H9 (cell line): ENCODE measurements at regions not wholly inside any gene's neighbourhood (a gene's known extent, or its start where the extent isn't known, plus 50 kb on each side); places are given as distances from the start of the nearest gene placed in this dataset.

ENCODE experiments used
- DNase-seq: peaks from one replicate; pipeline ENCODE4 v3.0.0-alpha.2; 2017
- H2AFZ ChIP-seq: one replicate; pipeline ENCODE4 v1.6.1; 2013; ENCODE audit warnings: mild to moderate bottlenecking, low read length, control low read depth, moderate library complexity
- H2AK5ac ChIP-seq: 2 replicates; pipeline ENCODE4 v1.6.1; 2013; ENCODE audit warnings: low read length, control low read depth, mixed read lengths; ENCODE audit not compliant: insufficient read length
- H2BK120ac ChIP-seq: one replicate; pipeline ENCODE4 v1.6.1; 2013; ENCODE audit warnings: low read depth, mild to moderate bottlenecking, low read length, control low read depth, inconsistent platforms; ENCODE audit not compliant: poor library complexity, severe bottlenecking
- H2BK12ac ChIP-seq: 2 replicates; pipeline ENCODE4 v1.6.1; 2013; ENCODE audit warnings: low read length, control low read depth, mixed read lengths, low read depth; ENCODE audit not compliant: insufficient read length
- H2BK15ac ChIP-seq: 2 replicates; pipeline ENCODE4 v1.6.1; 2013; ENCODE audit warnings: low read depth, low read length, control low read depth
- H2BK20ac ChIP-seq: one replicate; pipeline ENCODE4 v1.6.1; 2013; ENCODE audit warnings: low read depth, mild to moderate bottlenecking, low read length, control low read depth, inconsistent platforms; ENCODE audit not compliant: poor library complexity, severe bottlenecking
- H2BK5ac ChIP-seq: 2 replicates; pipeline ENCODE4 v1.6.1; 2013; ENCODE audit warnings: low read length, control low read depth, mixed read lengths; ENCODE audit not compliant: insufficient read length
- H3K14ac ChIP-seq: 2 replicates; pipeline ENCODE4 v1.6.1; 2013; ENCODE audit warnings: low read length, control low read depth; ENCODE audit not compliant: insufficient read depth
- H3K18ac ChIP-seq: 2 replicates; pipeline ENCODE4 v1.6.1; 2013; ENCODE audit warnings: low read depth, mild to moderate bottlenecking, mixed read lengths, low read length, control low read depth; ENCODE audit not compliant: insufficient read length
- H3K23ac ChIP-seq: 2 replicates; pipeline ENCODE4 v1.6.1; 2013; ENCODE audit warnings: low read length, control low read depth, mixed read lengths, low read depth; ENCODE audit not compliant: insufficient read length
- H3K23me2 ChIP-seq: 2 replicates; pipeline ENCODE4 v1.6.1; 2013; ENCODE audit warnings: low read depth, mild to moderate bottlenecking, mixed read lengths, low read length, control low read depth; ENCODE audit not compliant: insufficient read length, poor library complexity, severe bottlenecking
- H3K27ac ChIP-seq: 2 replicates; pipeline ENCODE4 v1.5.1; 2013; ENCODE audit warnings: low read length, control low read depth, mixed read lengths, low read depth; ENCODE audit not compliant: insufficient read length
- H3K27me3 ChIP-seq: 2 replicates; pipeline ENCODE4 v1.6.1; 2013; ENCODE audit warnings: low read length, control low read depth, inconsistent platforms; ENCODE audit not compliant: insufficient read depth
- H3K4ac ChIP-seq: 2 replicates; pipeline ENCODE4 v1.6.1; 2013; ENCODE audit warnings: low read depth, mild to moderate bottlenecking, control low read depth, inconsistent platforms, low read length, moderate library complexity
- H3K4me1 ChIP-seq: 2 replicates; pipeline ENCODE4 v1.6.1; 2013; ENCODE audit warnings: low read length, control low read depth, inconsistent platforms; ENCODE audit not compliant: insufficient read depth
- H3K4me2 ChIP-seq: 2 replicates; pipeline ENCODE4 v1.6.1; 2013; ENCODE audit warnings: low read length, control low read depth, mixed read lengths; ENCODE audit not compliant: insufficient read length, insufficient read depth
- H3K56ac ChIP-seq: 2 replicates; pipeline ENCODE4 v1.6.1; 2013; ENCODE audit warnings: low read depth, mild to moderate bottlenecking, mixed read lengths, low read length, control low read depth; ENCODE audit not compliant: insufficient read length
- H3K79me1 ChIP-seq: 2 replicates; pipeline ENCODE4 v1.6.1; 2013; ENCODE audit warnings: low read depth, mild to moderate bottlenecking, moderate library complexity, low read length, control low read depth, inconsistent platforms; ENCODE audit not compliant: insufficient read depth, poor library complexity, severe bottlenecking
- H3K79me2 ChIP-seq: 2 replicates; pipeline ENCODE4 v1.6.1; 2013; ENCODE audit warnings: low read length, control low read depth, inconsistent platforms; ENCODE audit not compliant: insufficient read depth
- H3K9ac ChIP-seq: 2 replicates; pipeline ENCODE4 v1.6.1; 2013; ENCODE audit warnings: low read length, control low read depth, mixed read lengths; ENCODE audit not compliant: insufficient read length; ENCODE audit errors: extremely low read depth
- H3K9me3 ChIP-seq: one replicate; pipeline ENCODE4 v1.6.1; 2013; ENCODE audit warnings: low read depth, low read length, inconsistent platforms; ENCODE audit not compliant: control insufficient read depth
- H3T11ph ChIP-seq: one replicate; pipeline ENCODE4 v1.6.1; 2013; ENCODE audit warnings: mild to moderate bottlenecking, low read length, control low read depth, inconsistent platforms
- H4K20me1 ChIP-seq: one replicate; pipeline ENCODE4 v1.6.1; 2013; ENCODE audit not compliant: control insufficient read depth, insufficient read length, insufficient read depth
- H4K5ac ChIP-seq: 2 replicates; pipeline ENCODE4 v1.6.1; 2013; ENCODE audit warnings: low read depth, mild to moderate bottlenecking, mixed read lengths, low read length, control low read depth; ENCODE audit not compliant: insufficient read length
- H4K8ac ChIP-seq: replicated peaks from 2 replicates; pipeline ENCODE4 v1.6.1; 2013; ENCODE audit warnings: low read length, control low read depth, mixed read lengths, low read depth; ENCODE audit not compliant: insufficient read length
- H4K91ac ChIP-seq: 2 replicates; pipeline ENCODE4 v1.6.1; 2013; ENCODE audit warnings: low read depth, mild to moderate bottlenecking, moderate library complexity, mixed read lengths, low read length, control low read depth; ENCODE audit not compliant: insufficient read length
- H3K27ac Mint-ChIP-seq, 3 experiments: 2 replicates in 2 of 3; 3 replicates in 1 of 3; pipeline ENCODE4 v1.8.0; 2020 to 2021; ENCODE audit warnings: mixed read lengths in 3 of 3, mild to moderate bottlenecking in 1 of 3, moderate library complexity in 1 of 3
- H3K27me3 Mint-ChIP-seq: 2 replicates; pipeline ENCODE4 v1.8.0; 2021; ENCODE audit warnings: low read depth, mild to moderate bottlenecking, moderate library complexity, mixed read lengths
- H3K36me3 Mint-ChIP-seq, 3 experiments: 2 replicates in 2 of 3; 3 replicates in 1 of 3; pipeline ENCODE4 v1.8.0; 2020 to 2021; ENCODE audit warnings: low read depth in 3 of 3, mixed read lengths in 3 of 3; ENCODE audit not compliant: insufficient read depth in 1 of 3
- H3K4me1 Mint-ChIP-seq, 2 experiments: 2 replicates each; pipeline ENCODE4 v1.8.0; 2020; ENCODE audit warnings: mixed read lengths in 2 of 2
- H3K4me3 Mint-ChIP-seq, 2 experiments: 2 replicates in 1 of 2; 3 replicates in 1 of 2; pipeline ENCODE4 v1.8.0; 2020 to 2021; ENCODE audit warnings: mild to moderate bottlenecking in 2 of 2, mixed read lengths in 2 of 2, moderate library complexity in 1 of 2
- H3K9me3 Mint-ChIP-seq, 2 experiments: 2 replicates in 1 of 2; 3 replicates in 1 of 2; pipeline ENCODE4 v1.8.0; 2020; ENCODE audit warnings: mild to moderate bottlenecking in 2 of 2, mixed read lengths in 2 of 2, moderate library complexity in 1 of 2
- WGBS: extraction: QIAGEN DNeasy Blood & Tissue Kit; methylation state at CpG from one replicate; pipeline ENCODE4 v1.1.7; 2013; ENCODE audit warnings: missing lambda C conversion rate, low lambda C conversion rate, mixed read lengths; ENCODE audit not compliant: insufficient read length; ENCODE audit errors: extremely low coverage; 5-methylcytosine and 5-hydroxymethylcytosine counted together
- TF ChIP-seq, protein P1 (sequence below): fragments of 200-600 bp; sonication (generic); conservative IDR thresholded peaks from 3 replicates; pipeline ENCODE4 v1.8.0; 2021; ENCODE audit warnings: antibody characterized with exemption, mild to moderate bottlenecking

DNA sequence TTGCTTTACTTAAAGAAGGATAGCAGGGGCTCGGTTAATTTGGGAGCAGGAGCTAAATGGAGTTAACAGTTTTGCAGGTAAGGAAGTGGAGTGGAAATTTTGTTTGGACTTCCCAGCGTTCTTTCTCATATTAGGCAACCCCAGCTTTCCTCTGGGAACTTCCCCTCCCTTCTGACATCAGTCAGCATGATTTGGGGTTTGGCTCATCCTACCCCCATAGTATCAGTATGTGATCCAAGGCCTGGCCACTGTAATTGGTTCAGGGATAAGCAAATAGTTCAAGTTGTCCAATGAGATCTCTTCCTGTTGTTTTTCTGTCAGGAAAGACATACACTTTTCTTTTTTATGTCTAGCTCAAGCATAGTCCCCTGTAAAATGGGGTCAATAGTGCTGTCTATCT is 125.6 kb upstream of the CDK6 start:
- no CpG with 5 or more reads among the region's 2 CpGs for WGBS
- peaks cover 8% of the 10 kb centered on the region for H3K27me3 Mint-ChIP-seq
- H3K56ac ChIP-seq, result no peak overlapping the region

More for the DNA sequence above, 125.6 kb upstream of the CDK6 start:
- Histone ChIP-seq H3K79me2 (no peaks in the 10 kb centered on the region), H2BK120ac (no peak overlapping the region), H3K4me2 (no peak overlapping the region), H3T11ph (no peak overlapping the region), H2BK5ac (no peak overlapping the region), H2AK5ac (no peak overlapping the region), H3K4ac (no peak overlapping the region), H4K5ac (no peak overlapping the region), H2BK15ac (no peak overlapping the region), H4K20me1 (no peaks in the 10 kb centered on the region), H2BK12ac (no peak overlapping the region), H3K27ac (no peak overlapping the region), H3K27me3 (no peaks in the 10 kb centered on the region), H4K91ac (no peak overlapping the region), H3K23me2 (no peaks in the 10 kb centered on the region), H3K79me1 (no peaks in the 10 kb centered on the region), H3K23ac (no peak overlapping the region), H3K9ac (no peak overlapping the region), H3K4me1 (no peaks in the 10 kb centered on the region), H3K18ac (no peak overlapping the region), H2BK20ac (no peak overlapping the region), H4K8ac (no peak overlapping the region), H3K14ac (no peak overlapping the region), H2AFZ (no peak overlapping the region), H3K9me3 (no peaks in the 10 kb centered on the region)
- Mint-ChIP-seq H3K4me1 (no peaks in the 10 kb centered on the region), H3K4me3 (no peak overlapping the region), H3K27ac (no peak overlapping the region), H3K36me3 (no peaks in the 10 kb centered on the region; a peak in 1 of 7 replicates), H3K9me3 (peaks cover 4% of the 10 kb centered on the region in 2 experiments; a peak in 4 of 5 replicates)
- TF ChIP-seq, protein P1, sequence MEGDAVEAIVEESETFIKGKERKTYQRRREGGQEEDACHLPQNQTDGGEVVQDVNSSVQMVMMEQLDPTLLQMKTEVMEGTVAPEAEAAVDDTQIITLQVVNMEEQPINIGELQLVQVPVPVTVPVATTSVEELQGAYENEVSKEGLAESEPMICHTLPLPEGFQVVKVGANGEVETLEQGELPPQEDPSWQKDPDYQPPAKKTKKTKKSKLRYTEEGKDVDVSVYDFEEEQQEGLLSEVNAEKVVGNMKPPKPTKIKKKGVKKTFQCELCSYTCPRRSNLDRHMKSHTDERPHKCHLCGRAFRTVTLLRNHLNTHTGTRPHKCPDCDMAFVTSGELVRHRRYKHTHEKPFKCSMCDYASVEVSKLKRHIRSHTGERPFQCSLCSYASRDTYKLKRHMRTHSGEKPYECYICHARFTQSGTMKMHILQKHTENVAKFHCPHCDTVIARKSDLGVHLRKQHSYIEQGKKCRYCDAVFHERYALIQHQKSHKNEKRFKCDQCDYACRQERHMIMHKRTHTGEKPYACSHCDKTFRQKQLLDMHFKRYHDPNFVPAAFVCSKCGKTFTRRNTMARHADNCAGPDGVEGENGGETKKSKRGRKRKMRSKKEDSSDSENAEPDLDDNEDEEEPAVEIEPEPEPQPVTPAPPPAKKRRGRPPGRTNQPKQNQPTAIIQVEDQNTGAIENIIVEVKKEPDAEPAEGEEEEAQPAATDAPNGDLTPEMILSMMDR, result no peak
- no peak for DNase-seq
